Fibroblast of skin of left quadriceps (primary cell): ENCODE measurements at regions not wholly inside any gene's neighbourhood (a gene's known extent, or its start where the extent isn't known, plus 50 kb on each side); places are given as distances from the start of the nearest gene placed in this dataset.
"Not testable (repeated sequence)": the region's sequence is repeated elsewhere in the genome, so short reads cannot be mapped to it uniquely, and the experiment has no call there.

Experiments used
- DNase-seq, 2 experiments: peaks; one replicate each; pipeline ENCODE4 v3.0.0-alpha.2; 2013; ENCODE audit warnings: low read depth in 2 of 2

DNA sequence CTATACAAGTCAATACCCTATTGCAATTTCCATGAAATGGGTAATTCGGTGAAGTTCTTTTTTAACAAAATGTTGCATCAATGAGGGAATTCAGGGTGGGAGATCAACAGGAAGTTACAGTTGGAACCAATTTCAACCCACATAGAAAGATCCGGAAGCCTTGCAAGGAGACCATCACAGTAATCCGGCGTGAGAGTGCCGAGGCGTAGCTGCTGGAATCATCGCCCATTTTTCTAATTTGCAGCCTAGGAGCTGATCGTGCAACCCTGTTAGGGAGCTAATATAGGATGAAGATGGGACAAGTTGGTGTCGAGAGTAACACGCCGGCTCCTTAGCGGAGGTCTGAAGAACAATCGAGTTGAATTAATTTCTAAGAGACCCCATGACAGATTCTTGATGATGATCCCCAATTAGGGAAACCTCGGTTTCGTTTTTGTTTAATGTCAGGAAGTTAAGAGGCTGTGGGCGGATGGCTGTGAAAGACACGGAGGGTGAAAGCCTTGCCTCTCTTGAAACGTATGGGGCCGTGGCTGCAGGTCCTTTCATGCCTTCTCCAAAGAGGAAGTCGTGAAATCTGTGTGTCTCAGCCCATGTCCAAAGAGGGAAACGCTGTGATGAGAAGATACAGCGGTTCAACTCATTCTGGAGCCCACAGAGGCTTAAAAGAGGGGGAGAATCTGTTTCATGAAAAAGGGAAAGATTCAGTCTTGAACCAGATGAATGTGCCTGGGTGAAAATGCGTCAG, 51.2 kb upstream of the CARD11 start:
- no peak for DNase-seq

- no peak for DNase-seq
Measured at GRCh38 chr7:3097734-3098133, 54.1 kb upstream of the CARD11 start.

- DNase-seq = no peak
Measured at GRCh38 chr7:3102159-3102558, 58.5 kb upstream of the CARD11 start.

GRCh38 chr7:3103614-3104398, 60.1 kb upstream of the CARD11 start:
- DNase-seq = no peak

DNA sequence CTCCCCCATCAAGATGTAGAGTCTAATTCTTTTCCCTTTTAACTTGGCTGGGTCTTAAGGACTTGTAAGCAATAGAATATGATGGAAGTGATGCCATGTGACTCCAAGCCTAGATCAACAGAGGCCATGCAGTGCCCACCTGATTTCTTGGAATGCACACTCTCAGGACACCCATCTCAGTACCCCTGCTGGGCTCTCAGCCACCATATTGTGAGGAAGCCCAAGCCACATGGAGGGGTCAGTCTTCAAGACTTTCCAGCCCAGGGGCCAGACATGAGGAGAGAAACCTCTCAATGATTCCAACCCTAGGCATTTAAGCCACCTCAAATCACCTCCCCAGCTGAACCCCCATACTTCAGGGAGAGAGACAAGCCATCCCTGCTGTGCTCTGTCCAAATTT, 62.2 kb upstream of the CARD11 start:
- no peak for DNase-seq

- DNase-seq = no peak
Measured at GRCh38 chr7:3106361-3106826, 62.7 kb upstream of the CARD11 start.

DNA sequence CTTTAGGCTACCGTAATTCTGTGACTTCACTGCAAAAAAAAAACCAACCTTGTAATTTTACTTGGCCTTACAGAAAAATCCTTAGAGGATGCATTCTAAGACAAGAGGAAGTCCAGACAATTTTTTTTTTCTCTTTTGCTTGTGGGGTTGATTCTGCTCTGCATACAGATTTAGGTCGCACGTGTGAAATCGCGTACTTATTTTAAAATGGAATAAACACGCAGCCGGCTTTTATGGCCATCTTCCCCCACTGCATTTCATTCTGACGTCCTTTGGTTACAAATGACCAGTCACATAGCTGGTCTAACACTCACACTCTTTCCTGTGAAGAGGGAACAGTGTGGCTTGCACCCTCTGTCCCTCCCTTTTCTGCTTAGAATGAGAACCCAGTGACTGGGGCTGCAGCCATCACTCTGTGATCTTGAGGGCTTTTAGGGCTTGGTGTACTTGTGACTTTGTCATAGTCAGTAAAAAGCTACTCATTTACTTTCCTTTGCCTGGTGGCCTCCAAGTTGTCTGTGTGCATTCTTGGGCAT, 63.6 kb upstream of the CARD11 start:
- no peak for DNase-seq

DNA sequence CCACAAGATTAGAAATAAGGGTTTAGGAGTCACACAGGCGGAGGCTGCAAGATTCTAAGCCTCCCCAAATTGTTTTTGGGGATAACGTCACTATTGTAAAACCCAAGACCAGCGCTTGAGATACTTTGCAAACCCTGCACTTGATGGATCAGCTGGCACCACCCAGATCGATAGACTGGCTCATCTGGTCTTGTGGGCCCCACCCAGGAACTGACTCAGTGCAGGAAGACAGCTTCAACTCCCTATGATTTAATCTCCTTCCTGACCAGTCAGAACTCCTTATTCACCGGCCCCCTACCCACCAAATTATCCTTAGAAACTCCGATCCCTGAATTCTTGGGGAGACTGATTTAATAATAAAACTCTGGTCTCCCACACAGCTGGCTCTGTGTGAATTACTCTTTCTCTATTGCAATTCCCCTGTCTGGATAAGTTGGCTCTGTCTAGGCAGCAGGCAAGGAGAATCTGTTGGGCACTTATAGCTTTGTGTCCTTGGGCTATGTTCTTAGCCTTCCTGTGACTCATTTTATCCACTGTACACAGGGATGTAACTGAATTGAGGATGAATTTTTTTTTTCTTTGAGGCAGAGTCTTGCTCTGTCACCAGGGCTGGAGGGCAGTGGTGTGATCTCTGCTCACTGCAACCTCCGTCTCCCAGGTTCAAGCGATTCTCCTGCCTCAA, 64.4 kb upstream of the CARD11 start:
- DNase-seq = no peak

DNA sequence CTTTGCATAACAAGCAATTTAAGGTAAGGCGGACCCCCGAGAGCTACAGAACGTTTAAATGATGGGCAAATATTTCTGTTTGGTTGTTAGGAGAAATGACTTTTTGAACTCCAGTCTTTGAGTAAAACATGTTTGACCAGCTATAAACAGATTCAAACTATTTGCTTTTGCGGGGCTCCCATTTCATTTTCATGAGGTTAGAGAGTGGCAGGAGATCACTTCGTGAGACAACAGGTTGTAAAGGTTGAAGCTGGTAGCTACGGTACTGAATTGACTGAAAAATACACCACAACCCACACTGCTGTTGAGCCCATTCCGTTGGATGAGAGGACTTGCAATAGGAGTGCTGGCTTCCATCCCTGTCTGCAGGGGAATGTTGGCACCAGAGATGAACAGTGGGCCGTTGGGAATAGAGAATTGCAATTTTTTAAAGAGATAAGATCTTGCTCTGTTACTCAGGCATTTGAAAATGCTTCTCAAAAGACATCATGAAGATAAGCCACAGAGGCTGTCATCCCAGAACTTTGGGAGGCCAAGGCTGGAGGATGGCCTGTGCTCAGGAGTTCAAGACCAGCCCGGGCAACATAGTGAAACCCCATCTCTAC, 65.7 kb upstream of the CARD11 start:
- no peak for DNase-seq

- DNase-seq = no peak
Measured at GRCh38 chr7:3112479-3113134, 68.9 kb upstream of the CARD11 start.

GRCh38 chr7:3114917-3115316, 71.2 kb upstream of the CARD11 start:
- no peak for DNase-seq

GRCh38 chr7:3117081-3117480, 73.4 kb upstream of the CARD11 start:
- DNase-seq = no peak

GRCh38 chr7:3117488-3118231, 74.0 kb upstream of the CARD11 start:
- DNase-seq = no peak

GRCh38 chr7:3119352-3119927, 75.8 kb upstream of the CARD11 start:
- not testable (repeated sequence) for DNase-seq

- no peak for DNase-seq
Measured at GRCh38 chr7:3119963-3120362, 76.3 kb upstream of the CARD11 start.

DNA sequence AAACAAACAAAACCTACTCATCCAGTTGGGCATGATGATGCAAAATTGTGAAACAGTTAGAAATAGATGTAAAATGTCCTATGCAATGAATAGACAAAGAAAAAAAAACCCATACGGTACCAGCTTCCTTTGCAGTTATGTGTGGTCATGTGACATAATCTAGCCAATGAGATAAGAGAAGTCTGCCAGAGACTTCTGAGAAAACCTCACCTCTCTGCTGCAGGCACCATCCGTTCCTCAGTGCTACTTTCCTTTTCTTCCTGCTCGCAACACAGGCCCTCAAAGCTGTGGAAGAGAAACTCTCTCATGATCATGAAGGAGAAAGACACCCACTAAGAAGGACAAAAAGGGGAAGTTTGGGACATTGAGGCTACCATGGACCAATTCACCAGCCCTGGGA, 76.8 kb upstream of the CARD11 start:
- DNase-seq = no peak

DNA sequence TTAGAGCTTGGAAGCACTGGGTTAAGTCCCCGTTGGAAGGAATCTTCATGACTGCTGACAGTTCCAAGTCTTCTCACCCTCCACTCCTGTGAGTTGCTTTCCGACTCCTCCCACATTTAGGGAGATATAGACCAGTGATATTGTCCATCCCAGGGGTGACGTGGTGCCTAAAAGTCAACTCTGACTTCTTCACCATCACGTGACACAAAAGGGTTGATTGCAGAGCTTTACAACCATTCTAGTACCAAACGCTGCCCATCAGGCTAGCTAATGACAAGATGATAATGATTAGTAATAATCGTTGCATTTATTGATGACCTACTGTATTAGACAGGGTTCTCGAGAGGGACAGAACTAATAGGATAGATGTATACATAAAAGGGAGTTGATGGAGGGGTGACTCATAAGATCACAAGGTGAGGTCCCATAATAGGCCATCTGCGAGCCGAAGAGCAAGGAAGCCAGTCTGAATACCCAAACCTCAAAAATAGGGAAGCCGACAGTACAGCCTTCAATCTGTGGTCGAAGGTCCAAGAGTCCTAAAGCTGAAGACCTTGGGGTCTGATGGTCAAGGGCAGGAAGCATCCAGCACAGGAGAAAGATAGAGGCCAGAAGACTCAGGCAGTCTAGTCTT, 85.3 kb upstream of the CARD11 start:
- DNase-seq = no peak

DNA sequence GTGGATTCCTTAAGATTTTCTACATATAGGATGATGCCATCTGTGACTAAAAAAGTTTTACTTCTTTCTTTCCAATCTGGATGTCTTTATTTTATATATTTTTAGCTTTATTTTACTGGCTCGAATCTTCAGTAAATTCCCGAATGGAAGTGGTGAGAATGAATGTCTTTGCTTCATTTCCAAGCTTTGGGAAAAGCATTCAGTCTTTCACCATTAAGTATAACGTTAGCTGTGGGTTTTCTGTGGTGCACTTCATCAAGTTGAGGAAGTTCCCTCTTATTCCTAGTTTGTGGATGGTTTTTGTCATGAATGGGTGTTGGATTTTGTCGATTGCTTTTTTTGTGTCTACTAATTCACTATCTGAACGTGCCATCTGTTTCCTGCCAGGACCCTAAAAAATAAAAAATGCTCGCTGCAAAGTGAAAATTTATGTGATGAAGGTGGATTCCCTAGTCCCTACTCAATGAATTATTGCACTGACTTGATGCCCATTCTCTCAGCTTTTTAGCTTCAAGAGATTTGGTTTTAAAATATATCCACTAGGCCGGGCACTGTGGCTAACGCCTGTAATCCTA, 90.2 kb upstream of the CARD11 start:
- DNase-seq = no peak

GRCh38 chr7:3134745-3135144, 91.1 kb upstream of the CARD11 start:
- no peak for DNase-seq
